Left colon (tissue), 2 donors: ENCODE measurements at regions not wholly inside any gene's neighbourhood (a gene's known extent, or its start where the extent isn't known, plus 50 kb on each side); places are given as distances from the start of the nearest gene placed in this dataset.
"Not testable (repeated sequence)": the region's sequence is repeated elsewhere in the genome, so short reads cannot be mapped to it uniquely, and the experiment has no call there.

Experiments
- ATAC-seq: fragments of 200-7000 bp; cut with Tn5 transposase; one replicate; pipeline ENCODE4 v1.9.1; 2020; ENCODE audit warnings: mild to moderate bottlenecking, moderate library complexity
- DNase-seq, 2 donors: peaks; one replicate each; pipeline ENCODE4 v3.0.0-alpha.2; 2020
- intact Hi-C, 2 donors: fragments of 100-400 bp; cut with DNase I in 1 of 2; cut with micrococcal nuclease in 1 of 2; formaldehyde crosslinking; loops; one replicate each; pipeline versions ENCODE4 v1.11.2 to v1.14.0; 2022; cut with DNase I, micrococcal nuclease
- donor health status: DM: no; HTN: no; CAD: no.
- donor health status: DM: yes; HTN: yes; CAD: no.

DNA sequence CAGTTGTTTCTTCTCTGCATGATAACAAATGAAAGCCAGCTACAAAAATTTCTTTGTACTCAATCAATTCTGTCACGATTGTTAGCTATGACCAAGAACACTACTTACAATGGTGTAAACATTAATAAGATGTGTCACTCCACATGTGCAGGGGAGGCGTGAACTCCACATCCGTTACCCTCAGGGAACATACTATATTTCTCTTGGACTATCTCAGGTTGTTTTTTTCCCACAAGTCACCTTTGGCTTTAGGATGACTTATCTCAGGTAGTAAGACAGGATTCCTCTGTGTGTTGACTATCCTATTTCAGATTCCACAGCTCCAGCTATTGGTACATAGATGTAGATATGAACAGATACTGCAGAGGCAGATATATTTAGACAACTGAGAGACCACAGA is 423.3 kb upstream of the GRM7 start:
- DNase-seq, result no peak
- no peak for ATAC-seq
- intact Hi-C loops, result no loop called here

DNA sequence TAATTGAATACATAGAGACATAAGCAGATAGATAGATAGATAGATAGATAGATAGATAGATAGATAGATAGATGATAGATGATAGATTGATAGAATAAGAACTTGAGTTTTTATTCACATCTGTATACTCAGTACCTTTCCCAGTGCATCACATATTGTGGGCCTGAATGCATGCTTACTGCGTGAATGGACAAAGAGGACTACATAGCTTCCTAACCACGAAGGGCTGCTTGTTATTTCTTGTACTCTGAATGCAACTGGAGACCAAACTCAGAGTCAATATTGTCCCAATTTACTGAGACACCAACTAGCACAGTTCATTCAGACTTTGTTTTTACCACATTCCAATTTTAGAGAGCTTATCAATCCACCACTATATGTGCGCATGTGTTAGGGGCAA is 422.9 kb upstream of the GRM7 start:
- DNase-seq, result no peak
- no peak for ATAC-seq
- intact Hi-C loops, result no loop called here

DNA sequence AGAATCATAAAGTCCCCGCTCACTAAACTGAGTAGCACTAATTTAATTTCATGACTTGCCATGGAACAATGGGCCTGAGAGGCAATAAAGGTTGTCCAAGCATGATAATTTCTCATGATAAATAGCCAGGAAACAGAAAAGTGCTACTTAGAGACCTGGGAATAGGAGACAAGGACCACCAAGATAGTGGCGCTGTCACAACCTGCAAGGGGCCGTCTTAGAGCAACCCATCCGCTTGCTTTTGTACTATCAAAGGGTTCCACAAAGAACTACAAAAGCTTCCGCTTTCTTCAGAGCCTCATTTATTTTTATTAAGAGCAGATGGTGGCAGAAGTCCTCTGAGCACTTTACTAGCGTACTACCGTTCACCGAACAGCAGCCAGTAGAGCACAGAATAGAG is 421.7 kb upstream of the GRM7 start:
- DNase-seq, result no peak
- intact Hi-C loops, result no loop called here
- no peak for ATAC-seq

DNA sequence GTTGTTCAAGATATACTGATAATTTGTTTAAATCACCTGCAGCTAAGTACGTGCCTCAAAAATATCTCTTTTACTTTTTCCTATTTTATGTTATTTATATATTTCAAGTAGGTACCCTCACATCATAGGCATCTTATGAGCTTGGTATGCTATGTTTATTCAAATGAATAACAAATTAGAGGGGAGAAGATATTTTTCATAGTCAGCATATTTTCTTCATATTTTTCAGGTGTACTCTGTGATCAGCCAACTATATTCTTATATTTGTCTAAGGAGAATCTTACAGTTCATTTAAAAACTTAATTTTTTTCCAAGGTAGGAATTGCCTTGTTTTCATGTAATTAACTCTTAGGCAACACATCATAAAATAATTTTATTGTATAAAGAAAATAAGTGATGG is 421.1 kb upstream of the GRM7 start:
- no peak for DNase-seq
- ATAC-seq, result no peak
- intact Hi-C loops, result no loop called here

DNA sequence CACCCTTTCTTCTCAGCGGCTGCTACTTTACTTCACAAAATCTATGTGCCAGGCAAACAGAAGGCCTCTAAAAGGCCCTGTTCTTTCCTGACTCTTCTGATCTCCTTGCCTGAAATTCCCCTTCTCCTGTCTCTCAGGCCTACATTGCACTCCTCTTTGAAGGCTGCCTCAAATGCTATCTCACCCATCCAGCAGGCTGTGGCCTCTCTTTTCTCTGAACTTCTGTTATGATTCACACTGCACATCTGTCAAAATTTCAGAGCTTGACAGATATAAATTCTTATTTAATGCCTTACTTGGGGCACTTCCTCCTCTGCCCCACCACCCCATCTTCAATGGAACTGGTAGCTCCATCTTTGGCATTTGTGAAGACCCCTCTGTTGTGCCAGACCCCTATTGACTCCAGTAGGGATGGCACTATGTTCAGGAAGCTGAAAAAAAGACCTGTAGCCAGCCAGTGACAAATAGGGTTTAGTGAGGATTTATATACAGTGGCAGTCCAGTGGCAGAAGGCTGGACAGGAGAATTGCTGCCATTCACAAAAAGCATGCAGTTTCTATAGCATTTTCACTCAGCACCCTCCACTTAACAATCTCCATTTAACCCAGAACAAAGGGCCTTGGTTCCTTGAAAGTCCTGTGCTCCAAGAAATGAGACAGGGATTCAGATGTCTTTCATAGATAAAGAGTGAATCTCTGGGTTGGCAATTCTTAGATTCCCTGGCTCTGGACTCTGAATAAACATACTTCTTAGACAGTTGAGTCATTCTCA is 415.8 kb upstream of the GRM7 start:
- ATAC-seq (no peak), DNase-seq (no peak)
- intact Hi-C loops, result no loop called here

DNA sequence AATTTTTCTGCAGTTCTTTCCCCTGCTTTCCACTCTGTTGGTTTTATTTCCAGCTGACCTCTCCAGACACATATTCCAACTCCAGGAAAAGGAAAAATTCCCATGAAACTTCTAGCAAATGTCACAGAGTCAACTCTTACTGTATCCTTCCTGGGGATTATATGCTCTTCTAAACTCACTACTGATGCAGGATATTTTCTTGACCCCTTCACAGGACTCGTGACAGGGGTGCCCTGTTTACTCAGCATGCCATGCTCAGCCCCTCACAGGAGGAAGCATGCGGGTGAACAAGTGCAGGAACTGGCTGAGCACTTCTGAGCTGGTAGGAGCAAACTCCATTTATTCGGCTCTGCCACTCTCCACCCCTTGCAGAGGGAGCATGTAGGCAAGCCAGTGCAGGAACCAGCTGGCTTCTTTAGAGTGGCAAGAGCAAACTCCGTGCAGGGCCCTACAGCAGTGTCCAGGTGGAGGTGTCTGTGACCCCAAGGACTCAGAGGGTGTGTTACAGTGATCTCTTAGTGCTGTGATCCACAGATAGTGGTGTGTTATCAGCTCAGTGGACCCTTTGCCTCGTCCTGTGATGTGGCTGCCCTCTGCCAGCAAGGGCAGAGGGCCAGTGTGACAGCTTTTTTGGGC is 413.6 kb upstream of the GRM7 start:
- DNase-seq (no peak), ATAC-seq (no peak)
- intact Hi-C loops, result no loop called here

DNA sequence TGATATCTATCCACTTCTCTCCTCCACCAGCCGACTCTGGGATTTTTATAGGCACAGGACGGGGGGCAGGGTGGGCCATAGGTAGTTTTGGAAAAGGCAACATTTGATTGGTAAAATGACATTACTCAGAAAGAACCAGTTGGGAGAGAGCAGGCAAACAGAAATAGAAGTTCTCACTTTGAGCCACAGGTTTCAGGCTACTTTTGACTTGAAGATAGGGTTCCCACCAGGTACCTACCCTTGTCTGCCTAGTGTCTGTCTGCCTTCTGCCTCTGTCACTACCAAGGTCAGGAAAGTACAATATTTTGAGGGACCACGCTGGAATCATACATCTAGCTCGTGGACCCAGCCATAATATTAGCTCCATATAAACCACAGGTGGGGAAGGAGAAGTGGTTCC is 412.9 kb upstream of the GRM7 start:
- DNase-seq, result no peak
- ATAC-seq, result no peak
- intact Hi-C loops, result no loop called here

DNA sequence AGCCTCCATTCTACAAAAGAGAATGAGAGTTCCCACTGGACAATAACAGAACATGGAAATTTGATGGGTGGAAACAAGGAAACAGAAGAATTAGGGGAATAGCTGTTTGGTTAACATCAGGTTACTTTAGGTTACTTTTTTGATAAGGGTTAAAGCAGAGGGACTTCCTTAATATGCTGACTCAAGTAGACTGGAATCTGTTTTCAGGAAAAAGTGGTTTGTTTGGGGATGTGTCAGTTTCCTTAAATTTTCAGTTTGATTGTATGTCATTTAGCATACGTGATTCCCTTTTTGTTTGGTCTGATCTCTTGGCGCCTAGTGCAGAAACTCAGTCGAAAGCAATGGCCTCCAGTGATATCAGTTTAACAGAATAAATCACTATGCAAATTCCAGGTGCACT is 411.8 kb upstream of the GRM7 start:
- no peak for ATAC-seq
- no peak for DNase-seq
- intact Hi-C loops, result no loop called here

DNA sequence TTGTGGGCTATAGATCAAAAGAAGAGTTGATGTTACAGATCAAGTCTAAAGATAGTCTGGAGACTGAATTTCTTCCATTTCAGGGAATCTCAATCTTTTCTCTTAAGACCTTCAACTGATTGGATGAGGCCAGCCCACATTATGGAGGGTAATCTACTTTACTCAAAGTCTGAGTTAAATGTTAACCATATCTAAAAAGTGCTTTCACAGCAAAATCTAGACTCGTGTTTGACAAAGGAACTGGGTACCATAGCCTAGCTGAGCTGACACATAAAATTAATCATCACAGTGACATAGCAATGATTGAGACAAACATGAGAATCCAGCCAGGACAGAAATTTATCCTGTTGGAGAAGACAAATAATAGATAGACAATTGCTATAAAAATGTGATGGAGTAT is 407.9 kb upstream of the GRM7 start:
- no peak for DNase-seq
- ATAC-seq, result no peak
- intact Hi-C loops, result no loop called here

DNA sequence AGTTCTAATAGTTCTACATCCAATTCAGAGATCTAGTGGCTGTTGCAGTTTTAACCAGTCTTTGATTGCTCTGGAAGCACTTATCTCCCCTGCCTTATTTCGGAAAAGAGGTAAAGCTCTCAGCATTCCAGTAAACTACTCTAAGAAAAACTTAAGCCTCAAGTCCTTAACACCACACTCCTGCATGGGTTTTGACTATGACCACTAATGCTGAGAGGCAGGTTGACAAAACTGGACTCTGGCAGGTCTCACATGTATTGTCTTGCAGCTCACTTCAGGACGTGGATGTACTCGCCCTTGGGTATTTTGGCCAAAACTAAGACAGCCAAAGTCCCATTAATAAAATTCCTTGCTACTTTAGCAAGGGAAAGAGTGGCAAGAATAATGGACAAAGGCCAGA is 405.9 kb upstream of the GRM7 start:
- intact Hi-C loops, result no loop called here
- DNase-seq (no peak), ATAC-seq (no peak)

DNA sequence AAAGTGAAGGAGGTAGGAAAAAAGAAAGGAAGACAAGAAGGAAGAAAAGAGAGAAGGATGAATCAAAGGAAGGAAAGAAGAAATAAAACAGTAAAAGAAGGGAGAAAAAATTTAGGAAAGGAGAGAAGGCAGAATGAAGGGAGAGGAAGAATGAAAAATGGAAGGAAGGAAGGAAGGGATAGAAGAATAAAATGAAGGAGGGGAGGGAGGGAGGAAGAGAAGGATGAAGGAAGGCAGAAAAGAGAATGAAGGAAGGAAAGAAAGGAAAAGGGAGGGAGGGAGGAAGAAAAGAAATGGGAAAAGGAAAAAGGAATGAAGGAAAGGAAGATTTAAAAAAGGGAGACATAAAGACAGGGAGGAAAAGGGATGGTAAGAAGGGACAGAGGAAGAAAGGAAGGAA is 393.7 kb upstream of the GRM7 start:
- ATAC-seq, result no peak
- no peak for DNase-seq
- intact Hi-C loops, result no loop called here

DNA sequence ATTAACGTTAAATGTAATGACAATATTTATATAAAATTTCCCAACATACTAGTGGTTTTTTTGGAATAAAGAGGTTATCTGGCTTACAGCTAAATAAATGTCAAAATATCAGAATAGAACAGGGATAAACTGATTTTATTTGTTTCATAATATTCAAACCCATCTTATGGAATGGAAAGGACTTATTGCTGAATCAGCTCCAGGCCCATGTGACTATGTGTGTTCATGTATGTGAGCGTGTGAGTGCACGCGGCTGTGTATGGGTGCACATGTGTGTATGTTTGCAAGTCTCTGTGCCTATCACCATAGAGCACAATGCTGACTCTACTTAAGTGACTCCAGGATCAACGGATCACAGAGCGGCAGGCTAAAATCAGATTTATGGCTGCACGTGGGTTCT is 392.3 kb upstream of the GRM7 start:
- intact Hi-C loops, result no loop called here
- no peak for ATAC-seq
- DNase-seq, result no peak

DNA sequence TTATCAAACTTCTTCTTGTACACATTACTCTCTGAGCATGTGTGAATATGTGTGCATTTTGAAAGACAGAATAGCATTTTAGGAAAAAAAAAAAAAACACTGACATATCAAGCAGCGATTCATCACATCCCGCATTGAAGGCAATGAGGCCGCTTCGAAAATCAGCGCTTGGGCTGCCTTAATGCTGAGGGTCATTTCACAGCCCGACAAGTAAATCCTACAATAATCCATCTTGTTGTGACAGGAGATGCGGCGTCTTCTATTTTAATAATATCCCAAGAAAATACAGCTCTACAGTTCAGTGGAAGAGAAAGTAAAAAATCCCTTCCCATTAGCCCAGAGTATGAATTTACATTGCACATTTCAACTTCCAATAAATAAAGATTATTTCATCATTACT is 389.2 kb upstream of the GRM7 start:
- DNase-seq (no peak), ATAC-seq (no peak)
- intact Hi-C loops, result no loop called here

DNA sequence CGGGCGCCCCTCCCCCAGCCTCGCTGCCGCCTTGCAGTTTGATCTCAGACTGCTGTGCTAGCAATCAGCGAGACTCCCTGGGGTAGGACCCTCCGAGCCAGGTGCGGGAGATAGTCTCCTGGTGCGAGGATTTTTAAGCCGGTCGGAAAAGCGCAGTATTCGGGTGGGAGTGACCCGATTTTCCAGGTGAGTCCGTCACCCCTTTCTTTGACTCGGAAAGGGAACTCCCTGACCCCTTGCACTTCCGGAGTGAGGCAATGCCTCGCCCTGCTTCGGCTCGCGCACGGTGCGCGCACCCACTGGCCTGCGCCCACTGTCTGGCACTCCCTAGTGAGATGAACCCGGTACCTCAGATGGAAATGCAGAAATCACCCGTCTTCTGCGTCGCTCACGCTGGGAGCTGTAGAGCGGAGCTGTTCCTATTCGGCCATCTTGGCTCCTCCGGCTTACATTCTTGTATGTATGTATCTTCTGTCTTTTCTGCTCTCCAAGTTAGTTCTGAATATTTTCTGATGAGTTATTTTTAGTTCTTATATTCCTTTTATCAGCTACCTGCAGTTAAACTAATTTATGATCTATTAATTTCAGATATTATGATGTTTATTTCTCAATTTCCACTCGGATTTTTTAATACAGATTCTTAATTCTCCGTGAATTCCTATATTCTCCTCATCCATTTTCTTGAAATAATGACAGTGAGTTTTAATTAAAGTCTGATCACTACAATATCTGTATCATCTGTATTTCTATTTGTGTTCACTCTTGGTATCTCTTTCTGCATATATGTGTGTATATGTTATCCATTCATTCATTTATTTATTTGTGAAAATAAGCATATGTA is 370.2 kb upstream of the GRM7 start:
- ATAC-seq, result not testable (repeated sequence)

DNA sequence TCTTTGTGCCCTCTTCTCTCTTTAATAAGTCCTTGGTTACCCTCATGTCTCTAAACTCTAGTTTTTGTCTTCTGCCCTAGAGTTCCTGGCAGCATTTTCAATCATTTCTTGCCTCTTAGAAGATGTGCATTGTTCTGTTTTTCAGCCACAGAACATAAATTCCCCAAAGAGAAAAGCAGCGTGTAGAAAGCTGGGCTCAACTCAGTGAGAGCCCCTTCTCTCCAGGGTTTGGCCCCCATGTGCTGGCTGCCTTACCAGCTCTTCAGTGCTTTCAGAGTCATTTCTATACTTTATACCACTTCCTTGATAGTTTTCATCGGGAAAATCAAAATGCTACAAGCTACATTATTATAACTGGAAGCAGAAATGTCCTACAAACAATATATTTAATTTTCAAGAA is 369.1 kb upstream of the GRM7 start:
- DNase-seq (no peak), ATAC-seq (no peak)
- intact Hi-C loops, result no loop called here

More for the DNA sequence above, 370.2 kb upstream of the GRM7 start:
- DNase-seq, intact Hi-C loops: not testable (repeated sequence)

DNA sequence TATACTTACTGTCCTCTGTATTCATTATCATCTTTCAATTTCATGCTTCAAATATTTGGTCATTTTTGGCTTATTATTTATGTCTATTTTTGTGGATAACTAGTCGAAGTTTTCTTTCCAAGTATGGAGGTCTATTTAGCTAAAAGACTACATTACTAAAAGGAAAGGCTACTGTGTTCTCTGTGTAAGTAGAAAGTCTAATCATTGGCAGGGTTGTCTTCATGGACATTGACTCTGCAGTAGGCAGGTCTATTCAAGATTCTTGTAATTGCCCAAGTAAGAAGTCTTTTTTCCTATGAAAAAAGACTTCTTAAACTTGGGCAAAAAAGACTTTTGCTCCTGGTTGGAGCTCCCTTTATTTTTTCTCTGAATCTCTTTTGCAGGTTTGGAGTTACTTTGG is 368.6 kb upstream of the GRM7 start:
- no peak for ATAC-seq

DNA sequence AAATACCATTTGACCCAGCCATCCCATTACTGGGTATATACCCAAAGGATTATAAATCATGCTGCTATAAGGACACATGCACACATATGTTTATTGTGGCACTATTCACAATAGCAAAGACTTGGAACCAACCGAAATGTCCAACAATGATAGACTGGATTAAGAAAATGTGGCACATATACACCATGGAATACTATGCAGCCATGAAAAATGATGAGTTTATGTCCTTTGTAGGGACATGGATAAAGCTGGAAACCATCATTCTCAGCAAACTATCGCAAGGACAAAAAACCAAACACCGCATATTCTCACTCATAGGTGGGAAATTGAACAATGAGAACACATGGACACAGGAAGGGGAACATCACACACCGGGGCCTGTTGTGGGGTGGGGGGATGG is 362.0 kb upstream of the GRM7 start:
- intact Hi-C loops, ATAC-seq, DNase-seq: not testable (repeated sequence)

More for the DNA sequence above, 368.6 kb upstream of the GRM7 start:
- intact Hi-C loops, result no loop called here
- DNase-seq, result no peak

DNA sequence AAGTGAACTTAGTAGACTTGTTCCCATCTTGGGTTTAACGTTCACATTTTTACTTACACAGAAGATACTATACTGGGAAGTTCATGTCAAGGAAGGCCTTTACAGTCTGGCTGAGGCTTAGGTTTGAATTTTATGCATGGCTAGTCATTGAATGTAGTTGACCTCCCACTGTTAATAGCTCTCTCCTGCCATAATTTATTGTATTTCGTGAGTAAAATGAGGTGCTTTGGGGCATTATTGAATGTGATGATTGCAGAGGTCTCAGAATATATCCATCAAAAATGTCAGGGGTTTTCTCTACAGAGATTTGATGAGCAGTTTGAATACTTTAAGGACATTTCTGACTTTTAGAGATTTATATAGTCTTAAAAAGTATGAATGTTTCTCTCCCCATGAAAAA is 356.6 kb upstream of the GRM7 start:
- intact Hi-C loops, result no loop called here
- DNase-seq (no peak), ATAC-seq (no peak)

DNA sequence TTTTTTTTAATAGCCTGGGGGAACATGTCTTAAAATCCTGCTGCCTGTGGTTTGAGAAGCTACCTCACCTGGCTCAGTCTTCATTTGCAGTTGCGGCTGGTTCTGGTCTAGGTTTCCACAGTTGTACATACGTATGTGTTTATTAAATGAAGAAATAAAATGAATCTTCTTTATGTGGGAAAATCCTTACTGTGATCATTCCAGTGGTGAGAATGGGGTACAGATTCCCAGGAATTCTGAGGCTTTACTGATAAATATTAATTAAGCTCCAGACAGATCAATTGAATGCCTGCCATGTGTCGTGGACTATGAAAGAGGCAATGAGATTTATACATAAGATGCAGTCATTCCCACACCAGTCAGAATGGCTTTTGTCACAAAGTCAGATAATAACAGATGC is 356.1 kb upstream of the GRM7 start:
- intact Hi-C loops, result no loop called here
- DNase-seq, result no peak
- no peak for ATAC-seq

DNA sequence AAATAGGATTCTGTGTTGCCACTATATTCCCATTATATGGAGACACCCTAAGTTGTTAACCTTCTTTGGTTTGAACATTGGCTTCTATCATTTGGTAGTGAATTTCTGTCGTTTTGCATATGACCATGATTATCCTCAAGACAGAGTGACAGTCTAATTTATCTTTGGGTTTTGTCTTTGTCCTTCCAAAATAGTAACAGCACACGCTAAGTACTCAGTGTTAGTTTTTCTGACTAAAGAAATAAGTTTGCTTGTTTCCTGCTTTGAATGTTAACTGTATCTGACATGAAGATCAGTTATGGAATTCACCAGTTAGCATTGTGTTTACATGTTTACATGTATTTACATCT is 352.5 kb upstream of the GRM7 start:
- intact Hi-C loops, result no loop called here
- ATAC-seq (no peak), DNase-seq (no peak)
